HG02852 (cell line): ENCODE measurements at regions not wholly inside any gene's neighbourhood (a gene's known extent, or its start where the extent isn't known, plus 50 kb on each side); places are given as distances from the start of the nearest gene placed in this dataset.
"Not testable (repeated sequence)": the region's sequence is repeated elsewhere in the genome, so short reads cannot be mapped to it uniquely, and the experiment has no call there.

Experiments used
- ATAC-seq: cut with Tn5 transposase; IDR thresholded peaks from one replicate; pipeline ENCODE4 v1.9.1; 2021; ENCODE audit warnings: mild to moderate bottlenecking, moderate library complexity; ENCODE audit not compliant: unreplicated experiment

- no peak for ATAC-seq
These were observed 482.8 kb downstream of the STIM2 start for GRCh38 chr4:27343411-27343810.

- ATAC-seq, result no peak
These were observed 489.5 kb downstream of the STIM2 start for GRCh38 chr4:27350161-27350560.

GRCh38 chr4:27357283-27357682 lies 496.6 kb downstream of the STIM2 start:
- no peak for ATAC-seq

GRCh38 chr4:27358269-27358668 lies 497.6 kb downstream of the STIM2 start:
- ATAC-seq, result no peak

- ATAC-seq, result no peak
These were observed 499.5 kb downstream of the STIM2 start for GRCh38 chr4:27360131-27360530.

- ATAC-seq, result no peak
These were observed 500.2 kb downstream of the STIM2 start for GRCh38 chr4:27360790-27361267.

- no peak for ATAC-seq
These were observed 503.9 kb downstream of the STIM2 start for GRCh38 chr4:27364509-27364908.

- no peak for ATAC-seq
These were observed 505.6 kb downstream of the STIM2 start for GRCh38 chr4:27366104-27366823.

GRCh38 chr4:27368781-27369180 lies 508.1 kb downstream of the STIM2 start:
- ATAC-seq, result no peak

GRCh38 chr4:27381815-27382214 lies 521.2 kb downstream of the STIM2 start:
- no peak for ATAC-seq

GRCh38 chr4:27387711-27388110 lies 527.1 kb downstream of the STIM2 start:
- ATAC-seq, result no peak

GRCh38 chr4:27397886-27398285 lies 537.2 kb downstream of the STIM2 start:
- ATAC-seq, result no peak

GRCh38 chr4:27398631-27399310 lies 538.1 kb downstream of the STIM2 start:
- ATAC-seq, result no peak

- ATAC-seq, result no peak
These were observed 547.0 kb downstream of the STIM2 start for GRCh38 chr4:27407616-27408015.

- ATAC-seq, result no peak
These were observed 552.0 kb downstream of the STIM2 start for GRCh38 chr4:27412613-27413012.

GRCh38 chr4:27414887-27415731 lies 554.5 kb downstream of the STIM2 start:
- no peak for ATAC-seq

- ATAC-seq, result no peak
These were observed 568.0 kb downstream of the STIM2 start for GRCh38 chr4:27428661-27429060.

GRCh38 chr4:27429364-27429871 lies 568.8 kb downstream of the STIM2 start:
- no peak for ATAC-seq

GRCh38 chr4:27442146-27442545 lies 581.5 kb downstream of the STIM2 start:
- no peak for ATAC-seq

GRCh38 chr4:27442661-27443060 lies 582.0 kb downstream of the STIM2 start:
- ATAC-seq, result not testable (repeated sequence)

- ATAC-seq, result no peak
These were observed 603.2 kb downstream of the STIM2 start for GRCh38 chr4:27463816-27464215.
